Retinal pigment epithelial cell (primary cell): ENCODE measurements at regions not wholly inside any gene's neighbourhood (a gene's known extent, or its start where the extent isn't known, plus 50 kb on each side); places are given as distances from the start of the nearest gene placed in this dataset.

Experiments
- DNase-seq: peaks from one replicate; pipeline ENCODE4 v3.0.0-alpha.2; 2010; ENCODE audit warnings: low read depth
- H3K4me3 ChIP-seq: 2 replicates; pipeline ENCODE4 v1.5.1; 2011; ENCODE audit warnings: mild to moderate bottlenecking, low read length, control low read depth, moderate library complexity
- TF ChIP-seq, protein P1 (sequence below): conservative IDR thresholded peaks from 2 replicates; pipeline ENCODE4 v1.5.1; 2011; ENCODE audit warnings: low read depth, low read length, control low read depth, inconsistent platforms

DNA sequence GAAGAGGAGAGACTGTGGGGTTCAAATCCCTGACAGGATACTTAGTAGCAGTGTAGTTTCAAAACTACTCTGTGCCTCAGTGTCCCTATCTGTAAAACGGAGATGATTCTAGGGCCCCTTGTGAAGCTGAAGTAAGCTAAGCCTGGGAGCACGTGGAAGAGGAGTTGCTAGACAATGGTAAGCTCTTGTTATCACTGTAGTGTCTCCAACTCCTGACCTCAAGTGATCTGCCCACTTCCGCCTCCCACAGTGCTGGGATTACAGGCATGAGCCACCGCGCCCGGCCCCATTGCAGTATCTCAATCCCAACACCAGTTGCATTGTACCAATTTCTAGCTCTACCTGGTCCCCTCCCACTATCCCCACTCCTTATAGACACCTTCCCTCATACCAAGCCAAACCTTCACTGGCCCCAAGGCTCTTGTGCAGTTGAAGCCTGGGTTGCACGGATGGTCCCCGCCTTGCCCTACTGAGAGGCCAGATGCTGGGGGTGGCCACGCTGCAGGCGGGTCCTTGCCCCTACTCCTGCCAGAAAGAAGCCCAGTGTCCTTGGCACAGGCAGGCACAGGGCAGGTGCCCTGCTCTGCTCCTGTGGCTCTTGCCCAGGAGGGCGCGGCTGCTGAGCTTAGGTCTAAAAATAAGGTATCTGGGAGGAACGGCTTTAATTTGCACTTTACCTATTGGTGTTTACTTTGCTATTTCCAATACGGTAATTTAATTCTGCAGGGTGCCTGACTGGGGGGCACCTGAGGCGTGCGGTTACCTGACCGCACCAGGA, 118.1 kb downstream of the VEGFA start:
- TF ChIP-seq, protein P1, sequence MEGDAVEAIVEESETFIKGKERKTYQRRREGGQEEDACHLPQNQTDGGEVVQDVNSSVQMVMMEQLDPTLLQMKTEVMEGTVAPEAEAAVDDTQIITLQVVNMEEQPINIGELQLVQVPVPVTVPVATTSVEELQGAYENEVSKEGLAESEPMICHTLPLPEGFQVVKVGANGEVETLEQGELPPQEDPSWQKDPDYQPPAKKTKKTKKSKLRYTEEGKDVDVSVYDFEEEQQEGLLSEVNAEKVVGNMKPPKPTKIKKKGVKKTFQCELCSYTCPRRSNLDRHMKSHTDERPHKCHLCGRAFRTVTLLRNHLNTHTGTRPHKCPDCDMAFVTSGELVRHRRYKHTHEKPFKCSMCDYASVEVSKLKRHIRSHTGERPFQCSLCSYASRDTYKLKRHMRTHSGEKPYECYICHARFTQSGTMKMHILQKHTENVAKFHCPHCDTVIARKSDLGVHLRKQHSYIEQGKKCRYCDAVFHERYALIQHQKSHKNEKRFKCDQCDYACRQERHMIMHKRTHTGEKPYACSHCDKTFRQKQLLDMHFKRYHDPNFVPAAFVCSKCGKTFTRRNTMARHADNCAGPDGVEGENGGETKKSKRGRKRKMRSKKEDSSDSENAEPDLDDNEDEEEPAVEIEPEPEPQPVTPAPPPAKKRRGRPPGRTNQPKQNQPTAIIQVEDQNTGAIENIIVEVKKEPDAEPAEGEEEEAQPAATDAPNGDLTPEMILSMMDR = no peak
- no peak for DNase-seq

GRCh38 chr6:43887340-43887858, 117.4 kb downstream of the VEGFA start:
- no peak overlapping the region for H3K4me3 ChIP-seq
- TF ChIP-seq, protein P1 = no peak
- DNase-seq = no peak

More for the DNA sequence above, 118.1 kb downstream of the VEGFA start:
- H3K4me3 ChIP-seq = no peak overlapping the region

- TF ChIP-seq, protein P1 = no peak
- DNase-seq = no peak
- no peak overlapping the region for H3K4me3 ChIP-seq
These were observed 116.8 kb downstream of the VEGFA start for GRCh38 chr6:43886717-43887339.

- TF ChIP-seq, protein P1 = no peak
- DNase-seq = no peak
- H3K4me3 ChIP-seq = no peak overlapping the region
These were observed 116.1 kb downstream of the VEGFA start for GRCh38 chr6:43886067-43886461.

DNA sequence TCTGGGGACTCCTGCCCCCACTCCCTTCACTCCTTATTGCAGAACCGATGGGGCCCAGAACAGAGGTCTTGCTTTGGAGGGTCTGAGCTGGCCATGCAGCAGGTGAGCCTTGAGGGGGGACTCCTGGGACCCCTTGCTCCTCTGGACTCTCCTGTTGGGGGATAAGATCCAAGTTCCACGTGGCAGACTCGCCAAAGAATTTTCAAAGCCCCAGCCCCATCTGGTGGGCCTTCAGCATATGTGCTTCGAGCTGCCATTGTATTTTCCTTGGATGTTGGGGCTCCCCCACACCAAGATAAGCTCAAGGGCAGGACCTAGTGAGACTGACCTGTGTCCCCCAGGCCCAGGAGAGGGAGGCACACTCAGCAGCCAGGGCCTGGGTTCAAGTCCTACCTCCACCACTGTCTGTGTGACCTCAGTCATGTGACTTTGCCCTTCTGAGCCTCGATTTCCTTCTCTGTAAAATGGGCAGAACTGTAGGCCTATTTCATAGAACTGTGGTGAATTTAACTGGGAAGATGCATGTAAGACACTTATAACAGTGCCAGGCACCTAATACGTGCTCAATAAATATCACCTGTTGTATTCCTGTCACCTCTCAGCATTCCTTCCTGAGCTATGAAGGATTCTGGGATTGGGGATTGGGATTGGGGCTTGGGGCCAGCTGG, 115.5 kb downstream of the VEGFA start:
- TF ChIP-seq, protein P1 = no peak
- no peak overlapping the region for H3K4me3 ChIP-seq
- DNase-seq = no peak

DNA sequence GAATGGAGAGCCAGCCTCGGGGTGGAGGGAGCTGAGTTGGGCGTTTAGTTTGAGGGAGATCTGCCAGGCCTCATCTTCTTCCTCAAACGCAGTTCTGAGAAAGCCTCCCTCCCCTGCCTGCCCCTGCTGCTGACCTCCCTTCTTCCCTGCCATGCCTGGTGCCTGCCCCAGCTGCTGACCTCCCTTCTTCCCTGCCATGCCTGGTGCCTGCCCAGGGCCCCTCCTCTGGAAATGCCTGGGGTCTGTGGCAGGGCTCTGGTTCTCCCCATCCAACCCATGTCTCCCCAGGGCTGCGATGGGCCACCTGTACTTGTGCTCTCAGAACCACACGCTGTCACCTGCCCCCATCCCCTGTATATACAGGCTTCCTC, 114.6 kb downstream of the VEGFA start:
- no peak overlapping the region for H3K4me3 ChIP-seq
- TF ChIP-seq, protein P1 = no peak
- no peak for DNase-seq
